OCI-LY3 (cell line): ENCODE measurements at regions not wholly inside any gene's neighbourhood (a gene's known extent, or its start where the extent isn't known, plus 50 kb on each side); places are given as distances from the start of the nearest gene placed in this dataset.

ENCODE experiments used
- H2AFZ ChIP-seq: fragments of 200-600, 300-600 bp; shearing (Covaris generic); 2 replicates; pipeline ENCODE4 v1.6.0; 2014; ENCODE audit warnings: antibody characterized with exemption, low read depth, low read length
- H3K27ac ChIP-seq: fragments of 200-600, 300-600 bp; sonication (generic); 2 replicates; pipeline ENCODE4 v1.5.1; 2014; ENCODE audit warnings: mild to moderate bottlenecking, low read length, moderate library complexity, mixed read lengths
- H3K27me3 ChIP-seq: fragments of 200-600, 300-600 bp; sonication (generic); 2 replicates; pipeline ENCODE4 v1.6.1; 2014; ENCODE audit warnings: low read depth, low read length, mixed read lengths
- H3K36me3 ChIP-seq: fragments of 200-600, 300-600 bp; sonication (generic); replicated peaks from 2 replicates; pipeline ENCODE3; 2014; ENCODE audit warnings: low read depth, low read length, mixed read lengths
- H3K4me1 ChIP-seq: fragments of 300-600, 200-600 bp; sonication (generic); 2 replicates; pipeline ENCODE4 v1.6.1; 2014; ENCODE audit warnings: low read length, mixed read lengths
- H3K4me2 ChIP-seq: fragments of 200-600, 300-600 bp; sonication (generic); 2 replicates; pipeline ENCODE4 v1.6.1; 2014; ENCODE audit warnings: low read length, mixed read lengths
- H3K4me3 ChIP-seq: fragments of 300-600, 200-600 bp; sonication (generic); 2 replicates; pipeline ENCODE4 v1.5.1; 2014; ENCODE audit warnings: antibody characterized with exemption, mild to moderate bottlenecking, low read length, moderate library complexity
- H3K79me2 ChIP-seq: fragments of 300-600, 200-600 bp; shearing (Covaris generic); 2 replicates; pipeline ENCODE4 v1.6.1; 2014; ENCODE audit warnings: mild to moderate bottlenecking, low read length, mixed read lengths
- H3K9ac ChIP-seq: fragments of 300-600, 200-600 bp; shearing (Covaris generic); 2 replicates; pipeline ENCODE4 v1.6.0; 2014; ENCODE audit warnings: mild to moderate bottlenecking, low read length, moderate library complexity
- H3K9me3 ChIP-seq: fragments of 200-600, 300-600 bp; shearing (Covaris generic); 2 replicates; pipeline ENCODE4 v1.6.1; 2014; ENCODE audit warnings: low read length, mixed read lengths; ENCODE audit not compliant: insufficient read depth
- H4K20me1 ChIP-seq: fragments of 200-600, 300-600 bp; sonication (generic); 2 replicates; pipeline ENCODE4 v1.6.1; 2016; ENCODE audit warnings: low read length, mixed read lengths; ENCODE audit not compliant: insufficient read depth
- CTCF ChIP-seq: fragments of 200-600, 300-600 bp; sonication (generic); IDR thresholded peaks from 2 replicates; pipeline ENCODE4 v1.5.1; 2014; ENCODE audit warnings: antibody characterized with exemption, low read length, low read depth
- EZH2phosphoT487 ChIP-seq: fragments of 200-600 bp; shearing (Covaris generic); IDR thresholded peaks from 2 replicates; pipeline ENCODE4 v1.6.1; 2018; ENCODE audit warnings: antibody characterized with exemption, mixed run types, low read depth

GRCh38 chr16:61179561-61179960 lies 856.7 kb downstream of the CDH8 start:
- no peaks in the 10 kb centered on the region for H4K20me1 ChIP-seq
- H3K4me1 ChIP-seq: no peaks in the 10 kb centered on the region
- no peak overlapping the region for H3K4me3 ChIP-seq
- no peak overlapping the region for H3K9ac ChIP-seq
- H3K36me3 ChIP-seq: no peaks in the 10 kb centered on the region
- no peaks in the 10 kb centered on the region for H3K27me3 ChIP-seq
- H2AFZ ChIP-seq: no peak overlapping the region
- TF ChIP-seq CTCF (no peak), EZH2phosphoT487 (no peak)
- H3K9me3 ChIP-seq: no peaks in the 10 kb centered on the region
- H3K4me2 ChIP-seq: no peak overlapping the region
- no peak overlapping the region for H3K27ac ChIP-seq
- H3K79me2 ChIP-seq: no peaks in the 10 kb centered on the region

- Histone ChIP-seq H3K9ac (no peak overlapping the region), H3K36me3 (no peaks in the 10 kb centered on the region), H2AFZ (no peak overlapping the region), H3K27ac (no peak overlapping the region), H3K4me2 (no peak overlapping the region), H3K27me3 (no peaks in the 10 kb centered on the region), H4K20me1 (no peaks in the 10 kb centered on the region), H3K4me3 (no peak overlapping the region), H3K9me3 (no peaks in the 10 kb centered on the region), H3K79me2 (no peaks in the 10 kb centered on the region), H3K4me1 (no peaks in the 10 kb centered on the region)
- TF ChIP-seq CTCF (no peak), EZH2phosphoT487 (no peak)
Measured at GRCh38 chr16:61165797-61166196, 870.4 kb downstream of the CDH8 start.

- TF ChIP-seq CTCF: no peak
- TF ChIP-seq EZH2phosphoT487: no peak
- Histone ChIP-seq H3K4me1 (no peaks in the 10 kb centered on the region), H4K20me1 (no peaks in the 10 kb centered on the region), H3K4me2 (no peak overlapping the region), H3K4me3 (no peak overlapping the region), H3K27ac (no peak overlapping the region), H3K79me2 (no peaks in the 10 kb centered on the region), H2AFZ (no peak overlapping the region), H3K9me3 (no peaks in the 10 kb centered on the region), H3K36me3 (no peaks in the 10 kb centered on the region), H3K27me3 (no peaks in the 10 kb centered on the region), H3K9ac (no peak overlapping the region)
Measured at GRCh38 chr16:61150351-61150750, 885.9 kb downstream of the CDH8 start.

GRCh38 chr16:61149709-61150108 lies 886.5 kb downstream of the CDH8 start:
- Histone ChIP-seq H3K79me2 (no peaks in the 10 kb centered on the region), H3K4me2 (no peak overlapping the region), H3K9me3 (no peaks in the 10 kb centered on the region), H3K27me3 (no peaks in the 10 kb centered on the region), H3K9ac (no peak overlapping the region), H2AFZ (no peak overlapping the region), H4K20me1 (no peaks in the 10 kb centered on the region), H3K27ac (no peak overlapping the region), H3K36me3 (no peaks in the 10 kb centered on the region), H3K4me3 (no peak overlapping the region), H3K4me1 (no peaks in the 10 kb centered on the region)
- TF ChIP-seq EZH2phosphoT487 (no peak), CTCF (no peak)
